ENCODE measurements at regions not wholly inside any gene's neighbourhood (a gene's known extent, or its start where the extent isn't known, plus 50 kb on each side); places are given as distances from the start of the nearest gene placed in this dataset.

DNA sequence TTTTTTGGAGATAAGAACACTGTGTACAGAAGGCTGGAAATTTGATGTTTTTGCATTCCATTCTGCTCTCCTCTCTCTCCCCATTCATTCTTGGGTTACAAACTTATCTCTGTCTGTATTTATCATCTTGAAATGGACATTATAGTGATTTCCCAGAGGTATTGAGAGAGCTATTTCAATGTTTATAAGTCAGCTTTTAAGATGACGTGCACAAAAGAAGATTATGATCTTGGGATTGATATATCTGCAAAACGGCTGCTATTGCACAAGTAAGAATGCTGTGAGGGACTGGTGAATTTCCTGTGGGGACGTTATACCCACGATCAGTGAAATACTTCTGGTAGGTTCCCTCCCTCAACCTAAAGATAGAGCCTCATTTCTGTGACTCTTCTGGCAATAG lies 61.0 kb upstream of the DTNA start:
- no peak for TF ChIP-seq POLR2AphosphoS5 (IDR thresholded peaks at IDR 0.05; ENCODE audit: low read depth, low read length)
- TF ChIP-seq, protein P1, sequence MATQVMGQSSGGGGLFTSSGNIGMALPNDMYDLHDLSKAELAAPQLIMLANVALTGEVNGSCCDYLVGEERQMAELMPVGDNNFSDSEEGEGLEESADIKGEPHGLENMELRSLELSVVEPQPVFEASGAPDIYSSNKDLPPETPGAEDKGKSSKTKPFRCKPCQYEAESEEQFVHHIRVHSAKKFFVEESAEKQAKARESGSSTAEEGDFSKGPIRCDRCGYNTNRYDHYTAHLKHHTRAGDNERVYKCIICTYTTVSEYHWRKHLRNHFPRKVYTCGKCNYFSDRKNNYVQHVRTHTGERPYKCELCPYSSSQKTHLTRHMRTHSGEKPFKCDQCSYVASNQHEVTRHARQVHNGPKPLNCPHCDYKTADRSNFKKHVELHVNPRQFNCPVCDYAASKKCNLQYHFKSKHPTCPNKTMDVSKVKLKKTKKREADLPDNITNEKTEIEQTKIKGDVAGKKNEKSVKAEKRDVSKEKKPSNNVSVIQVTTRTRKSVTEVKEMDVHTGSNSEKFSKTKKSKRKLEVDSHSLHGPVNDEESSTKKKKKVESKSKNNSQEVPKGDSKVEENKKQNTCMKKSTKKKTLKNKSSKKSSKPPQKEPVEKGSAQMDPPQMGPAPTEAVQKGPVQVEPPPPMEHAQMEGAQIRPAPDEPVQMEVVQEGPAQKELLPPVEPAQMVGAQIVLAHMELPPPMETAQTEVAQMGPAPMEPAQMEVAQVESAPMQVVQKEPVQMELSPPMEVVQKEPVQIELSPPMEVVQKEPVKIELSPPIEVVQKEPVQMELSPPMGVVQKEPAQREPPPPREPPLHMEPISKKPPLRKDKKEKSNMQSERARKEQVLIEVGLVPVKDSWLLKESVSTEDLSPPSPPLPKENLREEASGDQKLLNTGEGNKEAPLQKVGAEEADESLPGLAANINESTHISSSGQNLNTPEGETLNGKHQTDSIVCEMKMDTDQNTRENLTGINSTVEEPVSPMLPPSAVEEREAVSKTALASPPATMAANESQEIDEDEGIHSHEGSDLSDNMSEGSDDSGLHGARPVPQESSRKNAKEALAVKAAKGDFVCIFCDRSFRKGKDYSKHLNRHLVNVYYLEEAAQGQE (IDR thresholded peaks at IDR 0.05; ENCODE audit: insufficient read depth in 1 of 2, low read depth in 2 of 2, low read length in 2 of 2): no peak
- TF ChIP-seq SIN3A (IDR thresholded peaks at IDR 0.05; ENCODE audit: borderline replicate concordance, insufficient read depth, low read length): no peak
- TF ChIP-seq TAF1 (IDR thresholded peaks at IDR 0.05; ENCODE audit: borderline replicate concordance, insufficient read depth, low read length): no peak

Data from PFSK-1 (cell line).